ACC112 (cell line): ENCODE measurements at regions not wholly inside any gene's neighbourhood (a gene's known extent, or its start where the extent isn't known, plus 50 kb on each side); places are given as distances from the start of the nearest gene placed in this dataset.

Source experiments
- H2AFZ ChIP-seq: fragments of 200-600 bp; sonication (generic); one replicate; pipeline ENCODE4 v1.6.0; 2017; ENCODE audit warnings: antibody characterized with exemption, low read length; ENCODE audit not compliant: unreplicated experiment
- H3K27ac ChIP-seq: fragments of 200-600 bp; sonication (generic); 2 replicates; pipeline ENCODE4 v1.5.1; 2014; ENCODE audit warnings: low read depth, mild to moderate bottlenecking, antibody characterized with exemption, low read length, moderate library complexity
- H3K27me3 ChIP-seq: fragments of 200-600 bp; sonication (generic); 2 replicates; pipeline ENCODE4 v1.6.1; 2014; ENCODE audit warnings: mild to moderate bottlenecking, antibody characterized with exemption, low read length, moderate library complexity, mixed read lengths; ENCODE audit not compliant: insufficient read depth
- H3K36me3 ChIP-seq: fragments of 200-600 bp; sonication (generic); 2 replicates; pipeline ENCODE4 v1.6.1; 2016; ENCODE audit warnings: mild to moderate bottlenecking, antibody characterized with exemption, low read length, moderate library complexity, mixed read lengths; ENCODE audit not compliant: insufficient read depth
- H3K4me1 ChIP-seq: fragments of 200-600 bp; sonication (generic); one replicate; pipeline ENCODE4 v1.6.1; 2016; ENCODE audit warnings: low read length, mixed read lengths; ENCODE audit not compliant: insufficient read depth, unreplicated experiment, control insufficient read depth
- H3K4me3 ChIP-seq: fragments of 200-600 bp; sonication (generic); 2 replicates; pipeline ENCODE4 v1.5.1; 2014; ENCODE audit warnings: mild to moderate bottlenecking, low read depth, low read length
- H3K79me2 ChIP-seq: fragments of 200-600 bp; sonication (generic); one replicate; pipeline ENCODE4 v1.6.0; 2016; ENCODE audit warnings: low read length; ENCODE audit not compliant: control insufficient read depth, unreplicated experiment, insufficient read depth

DNA sequence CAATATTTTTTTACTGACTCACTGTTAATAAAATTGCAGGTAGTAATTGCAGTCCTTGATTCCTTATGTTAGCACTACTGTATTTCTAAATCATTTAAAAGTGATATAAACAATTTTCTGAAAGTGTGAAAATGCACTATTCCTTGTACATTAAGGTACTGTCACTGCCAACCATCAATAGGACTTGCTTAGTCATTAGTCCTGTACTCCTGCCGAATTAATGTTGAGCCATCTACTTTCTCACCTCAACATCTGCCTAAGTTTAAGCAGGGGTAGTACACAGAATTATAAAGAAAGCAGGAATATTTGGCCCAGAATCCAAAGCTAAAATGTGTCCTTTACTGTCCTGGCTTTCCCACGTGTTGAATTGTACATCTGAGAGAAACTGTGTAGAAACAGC lies 87.0 kb upstream of the TRPC3 start:
- no peaks in the 10 kb centered on the region for H3K27me3 ChIP-seq
- no peaks in the 10 kb centered on the region for H3K79me2 ChIP-seq
- no peak overlapping the region for H2AFZ ChIP-seq
- H3K36me3 ChIP-seq: no peaks in the 10 kb centered on the region
- no peaks in the 10 kb centered on the region for H3K4me1 ChIP-seq
- H3K27ac ChIP-seq: no peak overlapping the region
- no peak overlapping the region for H3K4me3 ChIP-seq

DNA sequence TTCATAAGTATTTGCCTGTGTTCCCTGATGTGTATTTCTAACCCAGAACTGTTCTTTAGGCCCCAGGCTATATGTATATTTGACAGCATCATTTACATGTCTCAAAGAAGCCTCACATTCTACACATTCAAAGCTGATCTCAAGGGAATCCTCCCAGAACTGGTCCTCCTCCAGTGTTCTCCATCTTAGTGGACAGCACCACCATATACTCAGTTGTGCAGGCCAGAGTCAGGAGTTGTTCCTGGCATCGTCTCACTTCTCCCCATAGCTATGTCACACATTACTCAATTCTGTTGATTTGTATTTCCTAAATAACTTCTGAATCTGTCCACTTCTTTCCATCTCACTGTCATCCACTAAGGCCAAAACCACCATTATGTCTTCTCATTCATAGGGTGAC lies 82.8 kb upstream of the TRPC3 start:
- no peaks in the 10 kb centered on the region for H3K4me1 ChIP-seq
- H3K27me3 ChIP-seq: no peaks in the 10 kb centered on the region
- H3K79me2 ChIP-seq: no peaks in the 10 kb centered on the region
- H3K4me3 ChIP-seq: no peak overlapping the region
- no peak overlapping the region for H3K27ac ChIP-seq
- H2AFZ ChIP-seq: no peak overlapping the region
- H3K36me3 ChIP-seq: no peaks in the 10 kb centered on the region

DNA sequence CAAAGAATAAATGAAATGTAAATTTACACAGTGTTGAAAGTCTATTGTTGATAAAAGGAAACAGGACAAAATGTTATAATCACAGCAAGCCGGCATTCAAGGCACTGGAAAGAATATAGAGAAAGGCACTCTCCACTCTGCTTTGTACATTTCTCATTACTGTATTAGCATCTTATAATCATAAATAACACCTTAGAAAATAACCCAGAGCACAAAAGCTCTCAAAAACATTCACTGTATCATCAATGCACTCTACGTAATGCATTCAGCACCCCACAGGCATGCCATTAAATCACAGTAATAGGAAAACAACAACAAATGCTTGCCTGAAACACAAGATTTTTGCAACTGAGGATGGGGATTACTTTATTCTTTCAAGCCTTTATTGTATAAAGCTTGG lies 75.3 kb upstream of the TRPC3 start:
- Histone ChIP-seq H3K27ac (no peak overlapping the region), H3K27me3 (peaks cover 4% of the 10 kb centered on the region; the same call in 1 of the 2 replicates)

DNA sequence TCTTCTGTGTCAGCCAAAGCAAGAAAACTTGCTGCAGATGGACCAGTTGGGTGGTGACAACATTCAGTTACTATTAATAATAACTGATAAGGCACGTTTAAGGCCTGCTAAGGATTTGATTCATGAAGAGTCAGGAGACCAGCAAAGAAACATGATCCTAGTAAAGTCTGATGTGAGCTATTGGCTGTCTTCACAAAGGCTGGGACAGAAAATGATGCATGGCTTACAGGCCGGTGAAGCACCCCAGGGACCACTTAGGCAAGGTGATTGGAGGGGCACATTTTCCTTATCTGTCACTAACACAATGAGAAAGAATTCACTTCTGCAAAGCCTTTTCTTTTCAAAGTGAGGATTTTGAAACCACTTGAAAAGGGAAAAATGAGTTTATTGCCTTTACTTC lies 65.4 kb upstream of the TRPC3 start:
- Histone ChIP-seq H2AFZ (no peak overlapping the region), H3K79me2 (no peaks in the 10 kb centered on the region), H3K27ac (no peak overlapping the region), H3K27me3 (peaks cover 13% of the 10 kb centered on the region; the same call in 1 of the 2 replicates), H3K4me1 (peaks cover 10% of the 10 kb centered on the region), H3K36me3 (no peaks in the 10 kb centered on the region), H3K4me3 (no peak overlapping the region)

More for the DNA sequence above, 75.3 kb upstream of the TRPC3 start:
- Histone ChIP-seq H3K4me1 (no peaks in the 10 kb centered on the region), H2AFZ (no peak overlapping the region), H3K36me3 (no peaks in the 10 kb centered on the region), H3K4me3 (no peak overlapping the region), H3K79me2 (no peaks in the 10 kb centered on the region)

DNA sequence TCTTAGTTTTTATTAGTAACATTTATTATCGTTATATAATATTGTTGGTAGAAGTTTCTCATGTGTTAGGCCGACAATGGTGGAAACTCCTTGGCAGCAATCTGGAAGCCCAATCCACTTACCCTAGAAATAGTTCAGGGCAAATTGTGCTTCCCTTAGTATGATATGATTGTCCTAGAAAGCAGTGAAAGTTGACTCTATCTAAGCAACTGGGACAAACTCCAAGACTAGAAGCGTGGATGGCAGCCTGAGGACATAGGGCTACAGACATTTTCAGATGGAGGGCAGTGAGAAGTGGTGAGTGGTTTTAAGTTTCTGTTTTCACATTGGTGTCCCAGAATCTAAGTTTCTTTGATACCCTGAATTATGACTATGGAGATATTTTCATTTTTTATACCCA lies 63.3 kb upstream of the TRPC3 start:
- Histone ChIP-seq H3K27ac (no peak overlapping the region), H3K27me3 (peaks cover 13% of the 10 kb centered on the region; the same call in 1 of the 2 replicates)

DNA sequence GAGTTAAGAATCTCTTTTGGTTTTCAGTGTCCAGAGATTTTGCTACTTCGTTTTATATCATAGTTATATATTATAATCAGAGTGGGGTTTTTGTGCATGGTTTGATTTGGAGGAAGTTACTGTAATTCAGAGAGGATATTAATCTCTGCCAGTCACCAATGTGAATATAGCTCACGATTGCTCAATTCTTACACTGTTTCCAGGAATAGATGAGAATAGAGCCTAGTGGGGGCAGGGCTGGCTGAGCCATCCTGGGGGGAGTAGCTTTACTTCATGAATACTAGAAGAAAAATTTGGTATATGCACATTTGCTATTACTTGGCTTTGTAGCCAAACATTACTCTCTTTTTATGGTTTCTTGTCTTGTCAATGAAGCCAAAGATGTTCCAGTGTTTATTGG lies 60.9 kb upstream of the TRPC3 start:
- H3K79me2 ChIP-seq: no peaks in the 10 kb centered on the region
- no peak overlapping the region for H3K4me3 ChIP-seq
- H2AFZ ChIP-seq: no peak overlapping the region
- no peaks in the 10 kb centered on the region for H3K36me3 ChIP-seq
- peaks cover 28% of the 10 kb centered on the region for H3K4me1 ChIP-seq
- H3K27me3 ChIP-seq: no peaks in the 10 kb centered on the region
- no peak overlapping the region for H3K27ac ChIP-seq

More for the DNA sequence above, 63.3 kb upstream of the TRPC3 start:
- H2AFZ ChIP-seq: no peak overlapping the region
- H3K4me3 ChIP-seq: no peak overlapping the region
- H3K4me1 ChIP-seq: peaks cover 28% of the 10 kb centered on the region
- no peaks in the 10 kb centered on the region for H3K36me3 ChIP-seq
- no peaks in the 10 kb centered on the region for H3K79me2 ChIP-seq

DNA sequence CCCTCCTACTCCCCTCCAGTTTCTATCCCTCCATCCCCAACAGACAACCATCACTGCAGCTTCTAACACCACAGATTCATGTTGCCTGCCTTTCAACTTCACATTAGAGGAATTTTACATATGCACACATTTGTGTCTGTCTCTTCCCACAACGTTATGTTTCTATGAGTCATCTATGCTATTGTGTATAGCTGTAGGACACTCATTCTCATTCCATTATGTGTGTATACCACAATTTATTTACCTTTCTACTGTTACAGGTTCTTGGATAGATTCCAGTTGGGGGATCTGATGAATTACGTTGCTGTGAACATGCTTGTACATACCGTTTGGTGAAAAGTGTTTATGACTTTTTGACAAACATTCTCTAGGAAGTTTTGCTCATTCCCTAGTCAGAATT lies 58.8 kb upstream of the TRPC3 start:
- H3K27ac ChIP-seq: no peak overlapping the region
- no peak overlapping the region for H3K4me3 ChIP-seq
- H2AFZ ChIP-seq: no peak overlapping the region
- no peaks in the 10 kb centered on the region for H3K36me3 ChIP-seq
- peaks cover 32% of the 10 kb centered on the region for H3K4me1 ChIP-seq
- no peaks in the 10 kb centered on the region for H3K79me2 ChIP-seq
- no peaks in the 10 kb centered on the region for H3K27me3 ChIP-seq

DNA sequence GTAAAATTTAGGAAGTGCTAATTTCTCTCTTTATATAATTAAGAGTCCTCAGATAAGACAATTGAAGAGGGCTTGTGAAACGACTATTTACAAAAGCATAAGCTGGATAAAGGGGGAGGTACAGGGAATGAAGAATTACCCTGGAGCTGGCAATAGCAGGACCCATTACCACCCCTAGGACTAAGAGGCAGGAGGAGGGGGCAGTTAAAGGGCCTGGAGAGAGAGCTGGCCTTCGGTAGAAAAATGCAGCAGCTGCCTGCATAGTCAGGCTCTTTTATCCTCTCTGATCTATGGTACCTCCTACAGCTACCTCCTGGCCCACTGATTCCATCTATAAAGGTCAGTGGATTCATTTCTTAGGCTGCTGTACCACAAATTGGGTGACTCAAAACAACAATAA lies 57.7 kb upstream of the TRPC3 start:
- H2AFZ ChIP-seq: no peak overlapping the region
- no peaks in the 10 kb centered on the region for H3K36me3 ChIP-seq
- H3K79me2 ChIP-seq: no peaks in the 10 kb centered on the region

DNA sequence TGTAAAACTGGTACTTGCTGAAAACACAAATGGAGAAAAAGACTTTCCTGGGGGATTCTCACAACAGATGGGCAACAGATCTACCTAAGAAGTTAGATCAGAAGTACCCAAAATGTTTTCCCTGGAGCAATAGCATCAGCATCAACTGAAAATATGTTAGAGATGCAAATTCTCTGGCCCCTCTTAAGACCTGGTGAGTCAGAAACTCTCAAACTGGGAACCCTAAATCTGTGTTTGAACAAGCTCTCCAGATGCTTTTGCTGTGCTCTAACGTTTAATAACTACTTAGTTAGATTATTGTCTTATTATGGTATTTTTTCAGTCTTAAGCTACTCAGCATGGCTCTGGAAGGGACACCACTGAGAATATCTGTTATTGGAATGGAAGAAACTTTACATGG lies 55.2 kb upstream of the TRPC3 start:
- Histone ChIP-seq H2AFZ (no peak overlapping the region), H3K79me2 (no peaks in the 10 kb centered on the region), H3K27ac (no peak overlapping the region), H3K4me1 (peaks cover 19% of the 10 kb centered on the region), H3K27me3 (no peaks in the 10 kb centered on the region), H3K36me3 (no peaks in the 10 kb centered on the region), H3K4me3 (no peak overlapping the region)

More for the DNA sequence above, 57.7 kb upstream of the TRPC3 start:
- peaks cover 32% of the 10 kb centered on the region for H3K4me1 ChIP-seq
- H3K27ac ChIP-seq: no peak overlapping the region
- H3K27me3 ChIP-seq: no peaks in the 10 kb centered on the region
- no peak overlapping the region for H3K4me3 ChIP-seq

DNA sequence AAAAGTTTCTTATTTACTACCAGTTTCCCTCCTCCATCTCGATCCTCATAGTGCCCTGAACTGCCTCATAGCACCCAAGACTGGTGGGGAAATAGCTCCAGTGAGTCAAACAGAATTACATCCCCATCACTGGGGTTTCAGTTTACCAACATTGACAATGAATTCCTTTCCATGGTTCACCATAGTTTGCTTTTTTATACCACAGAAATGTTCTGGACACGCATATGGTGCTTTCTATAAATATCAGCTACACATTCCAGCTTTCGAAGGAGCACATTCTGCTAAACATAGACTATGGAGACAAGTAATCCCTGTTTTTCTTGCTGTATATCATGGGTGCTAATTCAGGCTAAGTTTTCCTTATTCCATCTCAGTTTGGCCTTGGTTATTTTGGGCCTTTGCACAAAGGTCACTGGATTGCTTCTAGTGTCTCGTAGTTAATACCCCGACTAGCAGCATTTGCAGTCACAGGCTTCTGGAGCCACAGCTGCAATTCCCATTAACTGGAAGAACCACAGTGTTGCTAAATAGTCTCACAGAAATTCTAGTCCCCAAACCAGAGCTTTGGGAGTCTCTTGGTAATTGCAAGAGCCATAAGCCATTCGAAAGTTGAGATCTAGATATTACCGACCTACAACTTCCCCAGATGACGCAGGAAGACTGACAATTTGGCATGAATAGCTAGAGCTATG lies 53.4 kb upstream of the TRPC3 start:
- Histone ChIP-seq H3K79me2 (no peaks in the 10 kb centered on the region), H3K36me3 (no peaks in the 10 kb centered on the region), H3K27ac (no peak overlapping the region), H3K4me1 (peaks cover 9% of the 10 kb centered on the region), H2AFZ (no peak overlapping the region), H3K27me3 (no peaks in the 10 kb centered on the region), H3K4me3 (no peak overlapping the region)

DNA sequence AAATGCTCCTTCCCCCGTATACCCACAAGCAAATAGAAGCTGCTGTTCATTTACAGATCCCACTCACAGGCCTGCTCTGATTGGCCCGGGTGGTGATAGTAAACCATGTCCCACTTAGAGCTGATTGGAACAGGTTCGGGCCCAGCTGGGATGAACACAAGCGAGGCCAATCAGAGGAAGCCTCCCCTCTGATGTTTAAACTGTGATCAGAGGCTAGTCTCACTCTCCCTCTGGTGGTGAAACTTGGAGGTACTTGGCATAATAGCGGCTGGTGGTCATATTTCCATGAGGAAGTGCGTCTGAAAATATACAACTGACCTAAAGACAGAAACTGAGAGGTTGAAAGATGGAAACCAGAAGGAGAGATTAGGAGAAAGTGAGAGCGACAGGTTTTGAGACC lies 51.5 kb upstream of the TRPC3 start:
- H3K4me1 ChIP-seq: peaks cover 9% of the 10 kb centered on the region
- H3K4me3 ChIP-seq: no peak overlapping the region
- no peaks in the 10 kb centered on the region for H3K36me3 ChIP-seq
- no peak overlapping the region for H2AFZ ChIP-seq
- H3K27ac ChIP-seq: no peak overlapping the region
- H3K27me3 ChIP-seq: no peaks in the 10 kb centered on the region
- H3K79me2 ChIP-seq: no peaks in the 10 kb centered on the region
